SK-N-SH treated with all-trans-retinoic acid at 6 μM for 48 hours (cell line): ENCODE measurements at regions not wholly inside any gene's neighbourhood (a gene's known extent, or its start where the extent isn't known, plus 50 kb on each side); places are given as distances from the start of the nearest gene placed in this dataset.

Experiments used
- ATAC-seq: fragments of 200-7000 bp; cut with Tn5 transposase; 3 replicates; pipeline ENCODE4 v1.9.1; 2020; ENCODE audit warnings: mild to moderate bottlenecking, moderate library complexity
- ARNTL ChIP-seq: fragments of 450-650 bp; formaldehyde crosslinking; IDR thresholded peaks from 2 replicates; pipeline ENCODE4 v1.5.0; 2020; ENCODE audit warnings: low read depth, mild to moderate bottlenecking, moderate library complexity, borderline replicate concordance
- BACH2 ChIP-seq: fragments of 250-450 bp; sonication (Bioruptor Pico); IDR thresholded peaks from 2 replicates; pipeline ENCODE4 v1.9.0; 2021; ENCODE audit warnings: mild to moderate bottlenecking, borderline replicate concordance
- CREB5 ChIP-seq: fragments of 250-450 bp; sonication (Bioruptor Pico); IDR thresholded peaks from 2 replicates; pipeline ENCODE4 v1.5.1; 2020; ENCODE audit warnings: low read depth, mild to moderate bottlenecking, moderate library complexity
- CSDC2 ChIP-seq: fragments of 250-450 bp; sonication (Bioruptor Pico); IDR thresholded peaks from 2 replicates; pipeline ENCODE4 v1.5.0; 2020; ENCODE audit warnings: mild to moderate bottlenecking, moderate library complexity
- CSRNP3 ChIP-seq: fragments of 250-450 bp; sonication (Bioruptor Pico); IDR thresholded peaks from 2 replicates; pipeline ENCODE4 v1.5.1; 2021; ENCODE audit warnings: mild to moderate bottlenecking, moderate library complexity
- ESRRG ChIP-seq: fragments of 250-450 bp; sonication (Bioruptor Pico); IDR thresholded peaks from 2 replicates; pipeline ENCODE4 v1.6.1; 2021; ENCODE audit warnings: mild to moderate bottlenecking
- GLIS3 ChIP-seq: fragments of 250-450 bp; sonication (Bioruptor Pico); IDR thresholded peaks from 2 replicates; pipeline ENCODE4 v1.5.0; 2020; ENCODE audit warnings: mild to moderate bottlenecking, moderate library complexity
- ISL1 ChIP-seq: fragments of 250-450 bp; sonication (Bioruptor Pico); IDR thresholded peaks from 2 replicates; pipeline ENCODE4 v2.1.2; 2022; ENCODE audit warnings: mild to moderate bottlenecking, moderate library complexity
- OSR1 ChIP-seq: fragments of 250-450 bp; sonication (Bioruptor Pico); IDR thresholded peaks from 2 replicates; pipeline ENCODE4 v1.8.0; 2022; ENCODE audit warnings: moderate library complexity, mild to moderate bottlenecking, inconsistent platforms
- PATZ1 ChIP-seq: fragments of 250-450 bp; sonication (Bioruptor Pico); IDR thresholded peaks from 2 replicates; pipeline ENCODE4 v1.8.0; 2020; ENCODE audit warnings: mild to moderate bottlenecking, moderate library complexity, borderline replicate concordance
- POU6F1 ChIP-seq: fragments of 250-450 bp; sonication (Bioruptor Pico); IDR thresholded peaks from 2 replicates; pipeline ENCODE4 v1.8.0; 2021; ENCODE audit warnings: low read depth, mild to moderate bottlenecking, moderate library complexity, borderline replicate concordance
- PPARA ChIP-seq: fragments of 250-450 bp; sonication (Bioruptor Pico); IDR thresholded peaks from 2 replicates; pipeline ENCODE4 v1.5.0; 2020; ENCODE audit warnings: mild to moderate bottlenecking, borderline replicate concordance
- RARB ChIP-seq: fragments of 250-450 bp; sonication (Bioruptor Pico); IDR thresholded peaks from 2 replicates; pipeline ENCODE4 v1.8.0; 2021; ENCODE audit warnings: mild to moderate bottlenecking, moderate library complexity
- SNAI2 ChIP-seq: fragments of 250-450 bp; sonication (Bioruptor Pico); IDR thresholded peaks from 2 replicates; pipeline ENCODE4 v1.5.0; 2020; ENCODE audit warnings: mild to moderate bottlenecking, moderate library complexity
- TCF4 ChIP-seq: fragments of 250-450 bp; sonication (Bioruptor Pico); IDR thresholded peaks from 2 replicates; pipeline ENCODE4 v1.8.0; 2021; ENCODE audit warnings: mild to moderate bottlenecking, moderate library complexity, borderline replicate concordance
- TOX ChIP-seq: fragments of 250-450 bp; sonication (Bioruptor Pico); IDR thresholded peaks from 2 replicates; pipeline ENCODE4 v1.8.0; 2021; ENCODE audit warnings: mild to moderate bottlenecking, moderate library complexity, borderline replicate concordance
- TSHZ2 ChIP-seq: fragments of 250-450 bp; sonication (Bioruptor Pico); IDR thresholded peaks from 2 replicates; pipeline ENCODE4 v1.5.0; 2020; ENCODE audit warnings: mild to moderate bottlenecking, moderate library complexity
- ZC3H10 ChIP-seq: fragments of 250-450 bp; sonication (Bioruptor Pico); IDR thresholded peaks from 2 replicates; pipeline ENCODE4 v1.5.1; 2021; ENCODE audit warnings: mild to moderate bottlenecking, moderate library complexity
- ZFP3 ChIP-seq: fragments of 250-450 bp; sonication (Bioruptor Pico); IDR thresholded peaks from 2 replicates; pipeline ENCODE4 v1.5.0; 2020; ENCODE audit warnings: mild to moderate bottlenecking, moderate library complexity
- ZNF565 ChIP-seq: fragments of 450-650 bp; formaldehyde crosslinking; conservative IDR thresholded peaks from 2 replicates; pipeline ENCODE4 v1.5.0; 2020; ENCODE audit warnings: low read depth, mild to moderate bottlenecking, moderate library complexity
- ZNF70 ChIP-seq: fragments of 450-650 bp; formaldehyde crosslinking; IDR thresholded peaks from 2 replicates; pipeline ENCODE4 v1.5.0; 2020; ENCODE audit warnings: mild to moderate bottlenecking, moderate library complexity
- ZNF8 ChIP-seq: fragments of 450-650 bp; formaldehyde crosslinking; IDR thresholded peaks from 2 replicates; pipeline ENCODE4 v1.5.0; 2020; ENCODE audit warnings: mild to moderate bottlenecking, moderate library complexity

GRCh38 chr16:64172652-64173051 lies 949.2 kb downstream of the CDH11 start:
- ATAC-seq, result no peak

GRCh38 chr16:64172226-64172625 lies 949.6 kb downstream of the CDH11 start:
- no peak for ATAC-seq
- no peak for TF ChIP-seq CSRNP3 (CRISPR knock-in tag)
- no peak for TF ChIP-seq ZNF70
- no peak for TF ChIP-seq OSR1 (CRISPR knock-in tag)
- no peak for TF ChIP-seq RARB (CRISPR knock-in tag)
- no peak for TF ChIP-seq CSDC2 (CRISPR knock-in tag)
- no peak for TF ChIP-seq ZNF8 (CRISPR knock-in tag)
- TF ChIP-seq GLIS3, result no peak
- TF ChIP-seq ISL1 (CRISPR knock-in tag), result no peak
- TF ChIP-seq ZFP3 (CRISPR knock-in tag), result no peak
- TF ChIP-seq PPARA, result no peak
- no peak for TF ChIP-seq ARNTL (CRISPR knock-in tag)
- no peak for TF ChIP-seq PATZ1
- TF ChIP-seq ZC3H10, result no peak
- TF ChIP-seq SNAI2 (CRISPR knock-in tag), result no peak

More at GRCh38 chr16:64172652-64173051, 949.2 kb downstream of the CDH11 start:
- no peak for TF ChIP-seq TSHZ2
- no peak for TF ChIP-seq ZNF565 (CRISPR knock-in tag)
- no peak for TF ChIP-seq ESRRG (CRISPR knock-in tag)
- TF ChIP-seq SNAI2 (CRISPR knock-in tag), result no peak
- no peak for TF ChIP-seq PATZ1
- TF ChIP-seq TOX (CRISPR knock-in tag), result no peak
- no peak for TF ChIP-seq TCF4 (CRISPR knock-in tag)
- TF ChIP-seq ZFP3 (CRISPR knock-in tag), result no peak
- TF ChIP-seq POU6F1 (CRISPR knock-in tag), result no peak
- TF ChIP-seq BACH2 (CRISPR knock-in tag), result no peak
- TF ChIP-seq ZNF8 (CRISPR knock-in tag), result no peak
- TF ChIP-seq GLIS3, result no peak
- TF ChIP-seq CSDC2 (CRISPR knock-in tag), result no peak
- no peak for TF ChIP-seq ISL1 (CRISPR knock-in tag)
- no peak for TF ChIP-seq ZNF70
- no peak for TF ChIP-seq ZC3H10
- no peak for TF ChIP-seq OSR1 (CRISPR knock-in tag)
- TF ChIP-seq RARB (CRISPR knock-in tag), result no peak
- no peak for TF ChIP-seq CREB5
- TF ChIP-seq, all 23 proteins: peak for 0
